IMR-90 (cell line): ENCODE measurements at regions not wholly inside any gene's neighbourhood (a gene's known extent, or its start where the extent isn't known, plus 50 kb on each side); places are given as distances from the start of the nearest gene placed in this dataset.

Experiments used
- ATAC-seq: fragments of 200-7000 bp; cut with Tn5 transposase; 2 replicates; pipeline ENCODE4 v1.9.1; 2020; ENCODE audit warnings: low read depth, mild to moderate bottlenecking, moderate library complexity
- BruUV-seq: library from RNA; stranded (reverse); fragments of 400-500 nt; replicated peaks from 2 replicates; lab custom pipeline; 2021; lab: Mats Ljungman, UMichigan
- CTCF ChIA-PET: fragments of 300-600 bp; formaldehyde crosslinking; extraction: SDS; loops from one replicate; lab custom pipeline; 2021; ENCODE audit warnings: antibody characterized with exemption; lab: Yijun Ruan, JAX
- POLR2A ChIA-PET: fragments of 300-600 bp; sonication (Branson Sonifier 250); formaldehyde crosslinking; loops from one replicate; lab custom pipeline; 2022; ENCODE audit warnings: antibody characterized with exemption; ENCODE audit not compliant: unreplicated experiment; lab: Charles Lee
- DNase-seq: peaks from one replicate; pipeline ENCODE4 v3.0.0; 2013
- H2AFZ ChIP-seq: replicated peaks from 2 replicates; pipeline ENCODE3; 2013; ENCODE audit warnings: low read length, mild to moderate bottlenecking; ENCODE audit not compliant: poor library complexity
- H2AK5ac ChIP-seq: 2 replicates; pipeline ENCODE4 v1.6.1; 2013; ENCODE audit warnings: low read depth, low read length, inconsistent platforms
- H2AK9ac ChIP-seq: replicated peaks from 2 replicates; pipeline ENCODE3; 2013; ENCODE audit warnings: mild to moderate bottlenecking, low read depth, low read length, moderate library complexity; ENCODE audit not compliant: poor library complexity
- H2BK120ac ChIP-seq: 2 replicates; pipeline ENCODE4 v1.6.1; 2013; ENCODE audit warnings: low read depth, low read length, inconsistent platforms
- H2BK15ac ChIP-seq: 3 replicates; pipeline ENCODE4 v1.6.1; 2013; ENCODE audit warnings: low read depth, low read length, inconsistent platforms
- H2BK20ac ChIP-seq: 2 replicates; pipeline ENCODE4 v1.6.1; 2013; ENCODE audit warnings: low read depth, mild to moderate bottlenecking, inconsistent platforms, low read length, moderate library complexity
- H2BK5ac ChIP-seq: 2 replicates; pipeline ENCODE4 v1.6.1; 2013; ENCODE audit warnings: mild to moderate bottlenecking, low read depth, low read length, inconsistent platforms; ENCODE audit not compliant: poor library complexity, severe bottlenecking
- H3K14ac ChIP-seq: replicated peaks from 2 replicates; pipeline ENCODE4 v1.6.1; 2013; ENCODE audit warnings: low read depth, low read length, inconsistent platforms
- H3K18ac ChIP-seq: 2 replicates; pipeline ENCODE4 v1.6.1; 2013; ENCODE audit warnings: low read depth, low read length, control low read depth
- H3K23ac ChIP-seq: 2 replicates; pipeline ENCODE4 v1.6.1; 2013; ENCODE audit warnings: low read depth, low read length, inconsistent platforms
- H3K27ac ChIP-seq: 2 replicates; pipeline ENCODE4 v1.5.1; 2013; ENCODE audit warnings: mild to moderate bottlenecking, control low read depth, low read length; ENCODE audit not compliant: insufficient read depth
- H3K27me3 ChIP-seq: 2 replicates; pipeline ENCODE4 v1.6.1; 2013; ENCODE audit warnings: low read length; ENCODE audit not compliant: control insufficient read depth, insufficient read depth
- H3K36me3 ChIP-seq: 2 replicates; pipeline ENCODE4 v1.6.1; 2013; ENCODE audit warnings: low read length, mixed read lengths; ENCODE audit not compliant: control insufficient read depth, insufficient read depth
- H3K4ac ChIP-seq: 2 replicates; pipeline ENCODE4 v1.6.1; 2013; ENCODE audit warnings: low read depth, low read length, inconsistent platforms
- H3K4me1 ChIP-seq: 2 replicates; pipeline ENCODE4 v1.6.1; 2013; ENCODE audit warnings: low read length, mixed read lengths; ENCODE audit not compliant: control insufficient read depth, insufficient read depth
- H3K4me2 ChIP-seq: 2 replicates; pipeline ENCODE4 v1.6.1; 2013; ENCODE audit warnings: low read depth, mild to moderate bottlenecking, control low read depth, low read length, moderate library complexity
- H3K4me3 ChIP-seq: 2 replicates; pipeline ENCODE4 v1.5.1; 2013; ENCODE audit warnings: low read depth, mild to moderate bottlenecking, control low read depth, low read length, moderate library complexity; ENCODE audit not compliant: insufficient read depth
- H3K56ac ChIP-seq: 2 replicates; pipeline ENCODE4 v1.6.1; 2013; ENCODE audit warnings: low read length, inconsistent platforms; ENCODE audit not compliant: insufficient read depth; ENCODE audit errors: extremely low read depth
- H3K79me1 ChIP-seq, 2 experiments: 2 replicates each; pipeline ENCODE4 v1.6.1; 2013; ENCODE audit warnings: low read length in 2 of 2, inconsistent platforms in 1 of 2, low read depth in 1 of 2
- H3K9ac ChIP-seq: 2 replicates; pipeline ENCODE4 v1.6.1; 2013; ENCODE audit warnings: low read depth, low read length, control low read depth
- H3K9me1 ChIP-seq: 2 replicates; pipeline ENCODE4 v1.6.1; 2013; ENCODE audit warnings: low read length, inconsistent platforms; ENCODE audit not compliant: insufficient read depth
- H3K9me3 ChIP-seq: 2 replicates; pipeline ENCODE4 v1.6.1; 2013; ENCODE audit warnings: low read length; ENCODE audit not compliant: control insufficient read depth, insufficient read depth
- H4K20me1 ChIP-seq: 2 replicates; pipeline ENCODE4 v1.6.1; 2013; ENCODE audit warnings: low read length, inconsistent platforms; ENCODE audit not compliant: insufficient read depth
- H4K5ac ChIP-seq: 2 replicates; pipeline ENCODE4 v1.6.1; 2013; ENCODE audit warnings: mild to moderate bottlenecking, low read depth, low read length, control low read depth
- H4K8ac ChIP-seq, 2 experiments: 2 replicates each; pipeline ENCODE4 v1.6.1; 2013; ENCODE audit warnings: low read depth in 2 of 2, low read length in 2 of 2, control low read depth in 1 of 2, inconsistent platforms in 1 of 2
- H4K91ac ChIP-seq: 2 replicates; pipeline ENCODE4 v1.6.1; 2013; ENCODE audit warnings: low read depth, low read length, inconsistent platforms; ENCODE audit not compliant: insufficient read depth
- CEBPB ChIP-seq: IDR thresholded peaks from 2 replicates; pipeline ENCODE4 v1.6.1; 2012; ENCODE audit warnings: low read depth, low read length, improper control_type of control experiment
- FOS ChIP-seq: fragments of 150-350 bp; IDR thresholded peaks from 2 replicates; pipeline ENCODE4 v1.6.1; 2016; ENCODE audit warnings: low read depth, low read length
- MAFK ChIP-seq: IDR thresholded peaks from 2 replicates; pipeline ENCODE4 v1.6.1; 2012; ENCODE audit warnings: low read depth, low read length, improper control_type of control experiment
- MAZ ChIP-seq: IDR thresholded peaks from 2 replicates; pipeline ENCODE4 v1.6.1; 2012; ENCODE audit warnings: low read depth, mild to moderate bottlenecking, low read length, improper control_type of control experiment, moderate library complexity, borderline replicate concordance
- MXI1 ChIP-seq: IDR thresholded peaks from 2 replicates; pipeline ENCODE4 v1.6.1; 2012; ENCODE audit warnings: low read depth, mild to moderate bottlenecking, low read length, moderate library complexity, borderline replicate concordance
- NFE2L2 ChIP-seq: fragments of 150-350 bp; IDR thresholded peaks from 2 replicates; pipeline ENCODE4 v1.6.1; 2016; ENCODE audit warnings: low read depth, mild to moderate bottlenecking, low read length
- POLR2A ChIP-seq: IDR thresholded peaks from 2 replicates; pipeline ENCODE4 v1.6.1; 2012; ENCODE audit warnings: mild to moderate bottlenecking, low read depth, low read length
- RAD21 ChIP-seq: IDR thresholded peaks from 2 replicates; pipeline ENCODE4 v1.6.1; 2012; ENCODE audit warnings: low read length, improper control_type of control experiment
- SMC3 ChIP-seq: fragments of 150-350 bp; IDR thresholded peaks from 2 replicates; pipeline ENCODE4 v1.6.1; 2016; ENCODE audit warnings: low read depth, mild to moderate bottlenecking, antibody characterized with exemption, low read length, moderate library complexity
- dilution Hi-C: fragments of 300-500 bp; cut with HindIII; formaldehyde crosslinking; loops from one replicate; pipeline ENCODE4 v1.14.3; 2018; ENCODE audit warnings: low sequenced_read_pairs; ENCODE audit not compliant: unreplicated experiment
- in situ Hi-C: fragments of 300-500 bp; cut with MboI; formaldehyde crosslinking; loops from 3 replicates; pipeline ENCODE4 v1.14.3; 2019; ENCODE audit warnings: low sequenced_read_pairs, inconsistent platforms, mixed read lengths
- intact Hi-C: fragments of 100-400 bp; cut with micrococcal nuclease; formaldehyde crosslinking; loops from 2 replicates; pipeline ENCODE4 v1.10.0; 2022
- TF ChIP-seq, protein P1 (sequence below): fragments of 150-350 bp; IDR thresholded peaks from 2 replicates; pipeline ENCODE4 v1.6.1; 2016; ENCODE audit warnings: low read depth, mild to moderate bottlenecking, low read length, moderate library complexity, borderline replicate concordance
- TF ChIP-seq, protein P2 (sequence below): conservative IDR thresholded peaks from 2 replicates; pipeline ENCODE4 v1.5.1; 2012; ENCODE audit warnings: mild to moderate bottlenecking, low read depth, low read length, improper control_type of control experiment

DNA sequence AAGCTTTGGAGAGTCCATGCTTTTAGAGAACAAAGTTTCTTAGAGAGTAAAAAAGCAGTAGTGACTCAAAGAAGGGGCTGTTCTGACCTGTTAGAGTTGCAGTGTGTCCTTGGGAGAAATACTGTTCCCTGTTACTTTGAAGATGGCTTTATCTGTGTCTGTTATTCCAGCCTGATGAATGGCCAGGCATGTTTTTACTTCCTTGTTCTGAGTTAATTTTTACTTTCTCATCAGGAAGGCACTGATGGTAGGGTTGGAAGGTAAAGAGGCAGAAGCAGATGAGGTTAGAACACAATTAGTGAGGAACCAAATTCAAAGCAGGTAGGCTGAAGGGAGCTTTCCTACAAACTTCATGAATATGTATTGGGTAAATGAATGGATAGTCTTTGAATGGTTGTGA is 138.5 kb upstream of the PRKCQ start:
- no peaks in the 10 kb centered on the region for H3K27me3 ChIP-seq
- H3K18ac ChIP-seq, result no peak overlapping the region
- no peaks in the 10 kb centered on the region for H4K20me1 ChIP-seq
- no peak overlapping the region for H2BK20ac ChIP-seq
- peak overlapping the region; percentile 76; the same call in 2 of the 3 replicates for H2BK15ac ChIP-seq
- H2AFZ ChIP-seq, result no peak overlapping the region
- H3K23ac ChIP-seq, result no peak overlapping the region
- no peak overlapping the region for H3K27ac ChIP-seq
- in situ Hi-C loops, result no loop called here
- BruUV-seq, result no TSS peak
- H4K5ac ChIP-seq, result no peak overlapping the region
- no peak for ATAC-seq
- H3K36me3 ChIP-seq, result no peaks in the 10 kb centered on the region
- H4K91ac ChIP-seq, result no peak overlapping the region
- intact Hi-C loops, result no loop called here
- H3K4me1 ChIP-seq, result peaks cover 12% of the 10 kb centered on the region
- H4K8ac ChIP-seq, result 0 out of 4 replicates have a peak overlapping the region, but pooled peaks of 1 of the 2 experiments have one; percentile 24
- dilution Hi-C loops, result no loop called here
- no peak overlapping the region for H3K4ac ChIP-seq
- TF ChIP-seq FOS (no peak), SMC3 (no peak), MAFK (no peak), POLR2A (no peak), MAZ (no peak), CEBPB (no peak), MXI1 (no peak), NFE2L2 (no peak), RAD21 (no peak)
- TF ChIP-seq, protein P1, sequence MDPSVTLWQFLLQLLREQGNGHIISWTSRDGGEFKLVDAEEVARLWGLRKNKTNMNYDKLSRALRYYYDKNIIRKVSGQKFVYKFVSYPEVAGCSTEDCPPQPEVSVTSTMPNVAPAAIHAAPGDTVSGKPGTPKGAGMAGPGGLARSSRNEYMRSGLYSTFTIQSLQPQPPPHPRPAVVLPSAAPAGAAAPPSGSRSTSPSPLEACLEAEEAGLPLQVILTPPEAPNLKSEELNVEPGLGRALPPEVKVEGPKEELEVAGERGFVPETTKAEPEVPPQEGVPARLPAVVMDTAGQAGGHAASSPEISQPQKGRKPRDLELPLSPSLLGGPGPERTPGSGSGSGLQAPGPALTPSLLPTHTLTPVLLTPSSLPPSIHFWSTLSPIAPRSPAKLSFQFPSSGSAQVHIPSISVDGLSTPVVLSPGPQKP, result no peak
- TF ChIP-seq, protein P2, sequence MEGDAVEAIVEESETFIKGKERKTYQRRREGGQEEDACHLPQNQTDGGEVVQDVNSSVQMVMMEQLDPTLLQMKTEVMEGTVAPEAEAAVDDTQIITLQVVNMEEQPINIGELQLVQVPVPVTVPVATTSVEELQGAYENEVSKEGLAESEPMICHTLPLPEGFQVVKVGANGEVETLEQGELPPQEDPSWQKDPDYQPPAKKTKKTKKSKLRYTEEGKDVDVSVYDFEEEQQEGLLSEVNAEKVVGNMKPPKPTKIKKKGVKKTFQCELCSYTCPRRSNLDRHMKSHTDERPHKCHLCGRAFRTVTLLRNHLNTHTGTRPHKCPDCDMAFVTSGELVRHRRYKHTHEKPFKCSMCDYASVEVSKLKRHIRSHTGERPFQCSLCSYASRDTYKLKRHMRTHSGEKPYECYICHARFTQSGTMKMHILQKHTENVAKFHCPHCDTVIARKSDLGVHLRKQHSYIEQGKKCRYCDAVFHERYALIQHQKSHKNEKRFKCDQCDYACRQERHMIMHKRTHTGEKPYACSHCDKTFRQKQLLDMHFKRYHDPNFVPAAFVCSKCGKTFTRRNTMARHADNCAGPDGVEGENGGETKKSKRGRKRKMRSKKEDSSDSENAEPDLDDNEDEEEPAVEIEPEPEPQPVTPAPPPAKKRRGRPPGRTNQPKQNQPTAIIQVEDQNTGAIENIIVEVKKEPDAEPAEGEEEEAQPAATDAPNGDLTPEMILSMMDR, result no peak
- DNase-seq, result no peak
- H2AK9ac ChIP-seq, result no peak overlapping the region
- H3K9ac ChIP-seq, result no peak overlapping the region
- H3K79me1 ChIP-seq, result no peaks in the 10 kb centered on the region
- H2AK5ac ChIP-seq, result no peak overlapping the region
- H2BK5ac ChIP-seq, result no peak overlapping the region
- H3K56ac ChIP-seq, result no peak overlapping the region
- CTCF ChIA-PET, result no interaction called here
- peaks cover 13% of the 10 kb centered on the region for H3K9me1 ChIP-seq
- no peak overlapping the region for H3K14ac ChIP-seq
- H3K4me2 ChIP-seq, result no peak overlapping the region
- 0 out of 2 replicates have a peak overlapping the region, but pooled peaks have one; percentile 23 for H2BK120ac ChIP-seq
- POLR2A ChIA-PET, result no interaction called here
- H3K9me3 ChIP-seq, result no peaks in the 10 kb centered on the region
- no peak overlapping the region for H3K4me3 ChIP-seq
